KBM-7 (cell line): ENCODE measurements at regions not wholly inside any gene's neighbourhood (a gene's known extent, or its start where the extent isn't known, plus 50 kb on each side); places are given as distances from the start of the nearest gene placed in this dataset.
A peak's percentile ranks its signal among the peaks of the same experiment; 100 is the strongest.
"Not testable (repeated sequence)": the region's sequence is repeated elsewhere in the genome, so short reads cannot be mapped to it uniquely, and the experiment has no call there.

Experiments used
- DNase-seq: peaks from one replicate; pipeline ENCODE4 v3.0.0-alpha.2; 2015
- in situ Hi-C: fragments of 300-500 bp; cut with MboI; formaldehyde crosslinking; loops from 2 replicates; pipeline ENCODE4 v1.14.3; 2020; ENCODE audit warnings: low sequenced_read_pairs, low pct_unique_long_range_greater_than_20kb, mixed read lengths

- DNase-seq: no peak
- in situ Hi-C loops: no loop called here
Measured at GRCh38 chr1:173332026-173332425, 124.9 kb upstream of the TNFSF4 start.

- no peak for DNase-seq
- in situ Hi-C loops: no loop called here
Measured at GRCh38 chr1:173333581-173333980, 126.5 kb upstream of the TNFSF4 start.

- DNase-seq: no peak
- in situ Hi-C loops: no loop called here
Measured at GRCh38 chr1:173337126-173337525, 130.0 kb upstream of the TNFSF4 start.

GRCh38 chr1:173341307-173341706 lies 134.2 kb upstream of the TNFSF4 start:
- DNase-seq: no peak
- in situ Hi-C loops: no loop called here

- in situ Hi-C loops: no loop called here
- no peak for DNase-seq
Measured at GRCh38 chr1:173341971-173342370, 134.8 kb upstream of the TNFSF4 start.

GRCh38 chr1:173342736-173343135 lies 134.4 kb upstream of the PRDX6 start:
- in situ Hi-C loops: no loop called here

GRCh38 chr1:173344034-173344743 lies 132.9 kb upstream of the PRDX6 start:
- in situ Hi-C loops: no loop called here
- no peak for DNase-seq

More at GRCh38 chr1:173342736-173343135, 134.4 kb upstream of the PRDX6 start:
- DNase-seq: no peak

GRCh38 chr1:173347282-173347818 lies 129.8 kb upstream of the PRDX6 start:
- DNase-seq: no peak
- in situ Hi-C loops: no loop called here

- in situ Hi-C loops, DNase-seq: not testable (repeated sequence)
Measured at GRCh38 chr1:173352635-173353034, 124.5 kb upstream of the PRDX6 start.

GRCh38 chr1:173353350-173353749 lies 123.8 kb upstream of the PRDX6 start:
- no peak for DNase-seq
- in situ Hi-C loops: no loop called here

- in situ Hi-C loops: no loop called here
- no peak for DNase-seq
Measured at GRCh38 chr1:173354937-173355280, 122.2 kb upstream of the PRDX6 start.

GRCh38 chr1:173355281-173356031 lies 121.7 kb upstream of the PRDX6 start:
- no peak for DNase-seq

GRCh38 chr1:173356191-173356762 lies 120.9 kb upstream of the PRDX6 start:
- no peak for DNase-seq
- in situ Hi-C loops: no loop called here

More at GRCh38 chr1:173355281-173356031, 121.7 kb upstream of the PRDX6 start:
- in situ Hi-C loops: no loop called here

- in situ Hi-C loops: no loop called here
- peak; percentile 44 for DNase-seq
Measured at GRCh38 chr1:173360487-173361063, 116.6 kb upstream of the PRDX6 start.

GRCh38 chr1:173362543-173362942 lies 114.6 kb upstream of the PRDX6 start:
- in situ Hi-C loops: no loop called here
- DNase-seq: no peak

- in situ Hi-C loops: no loop called here
- DNase-seq: no peak
Measured at GRCh38 chr1:173364827-173365226, 112.3 kb upstream of the PRDX6 start.

- no peak for DNase-seq
Measured at GRCh38 chr1:173365341-173365740, 111.8 kb upstream of the PRDX6 start.

GRCh38 chr1:173367136-173367535 lies 110.0 kb upstream of the PRDX6 start:
- in situ Hi-C loops: no loop called here
- no peak for DNase-seq

More at GRCh38 chr1:173365341-173365740, 111.8 kb upstream of the PRDX6 start:
- in situ Hi-C loops: no loop called here

GRCh38 chr1:173370586-173370985 lies 106.5 kb upstream of the PRDX6 start:
- in situ Hi-C loops, DNase-seq: not testable (repeated sequence)

- DNase-seq, in situ Hi-C loops: not testable (repeated sequence)
Measured at GRCh38 chr1:173376065-173376464, 101.1 kb upstream of the PRDX6 start.
